Fibroblast of lung (primary cell): ENCODE measurements at regions not wholly inside any gene's neighbourhood (a gene's known extent, or its start where the extent isn't known, plus 50 kb on each side); places are given as distances from the start of the nearest gene placed in this dataset.
"Not testable (repeated sequence)": the region's sequence is repeated elsewhere in the genome, so short reads cannot be mapped to it uniquely, and the experiment has no call there.

Experiments used
- CTCF ChIP-seq, 2 donors: IDR thresholded peaks in 1 of 2; conservative IDR thresholded peaks in 1 of 2; 1 replicate in 1 of 2; 2 replicates in 1 of 2; pipeline ENCODE4 v1.5.1; 2011 to 2012; ENCODE audit warnings: low read length in 2 of 2, control low read depth in 1 of 2, inconsistent platforms in 1 of 2, low read depth in 1 of 2, mild to moderate bottlenecking in 1 of 2
- EZH2 ChIP-seq: IDR thresholded peaks from 2 replicates; pipeline ENCODE4 v1.5.1; 2012; ENCODE audit warnings: low read length, control low read depth, mild to moderate bottlenecking; ENCODE audit errors: missing control alignments

- not testable (repeated sequence) for TF ChIP-seq CTCF (conservative IDR thresholded peaks at IDR 0.05 in 1 of 2, IDR thresholded peaks at IDR 0.05 in 1 of 2; ENCODE audit: low read depth in 1 of 2, low read length in 2 of 2); EZH2
Observed at GRCh38 chr22:22792205-22792786, 95.3 kb upstream of the IGLL5 start.
